HL-60/S4 (cell line): ENCODE measurements at regions not wholly inside any gene's neighbourhood (a gene's known extent, or its start where the extent isn't known, plus 50 kb on each side); places are given as distances from the start of the nearest gene placed in this dataset.

Experiments used
- in situ Hi-C: fragments of 300-500 bp; cut with MboI; formaldehyde crosslinking; loops from 2 replicates; pipeline ENCODE4 v1.14.3; 2022; ENCODE audit warnings: low sequenced_read_pairs

DNA sequence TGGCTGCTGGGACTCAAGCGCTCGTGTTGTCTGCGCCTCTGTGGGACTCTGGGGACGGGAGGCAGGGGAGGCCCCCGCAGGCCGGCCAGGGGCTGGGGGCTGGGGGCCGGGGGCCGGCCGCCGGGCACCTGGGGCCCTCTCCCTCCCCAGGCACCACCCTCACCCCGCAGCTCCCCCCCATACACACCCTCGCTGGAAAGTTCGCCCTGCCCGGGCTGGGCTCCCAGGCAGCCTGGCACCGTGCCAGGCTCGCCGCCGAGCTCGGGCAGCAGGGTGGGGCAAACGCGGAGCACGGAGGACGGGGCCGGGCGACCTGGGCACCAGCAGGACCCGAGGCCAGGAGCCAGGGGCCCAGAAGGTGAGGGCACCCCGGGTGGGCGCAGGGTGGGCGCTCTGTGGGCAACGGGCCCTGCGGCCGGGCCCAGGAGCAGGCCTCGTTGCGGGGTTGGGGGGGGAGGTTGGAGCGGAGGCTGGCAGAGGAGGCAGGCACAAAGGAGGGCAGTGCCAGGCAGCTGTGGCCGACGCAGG, 76.7 kb upstream of the WNT7B start:
- in situ Hi-C loops = no loop called here

- in situ Hi-C loops = no loop called here
Measured at GRCh38 chr22:46054091-46055073, 77.4 kb upstream of the WNT7B start.

GRCh38 chr22:46055181-46055875, 78.4 kb upstream of the WNT7B start:
- in situ Hi-C loops = no loop called here

- in situ Hi-C loops = no loop called here
Measured at GRCh38 chr22:46055911-46056545, 79.1 kb upstream of the WNT7B start.

DNA sequence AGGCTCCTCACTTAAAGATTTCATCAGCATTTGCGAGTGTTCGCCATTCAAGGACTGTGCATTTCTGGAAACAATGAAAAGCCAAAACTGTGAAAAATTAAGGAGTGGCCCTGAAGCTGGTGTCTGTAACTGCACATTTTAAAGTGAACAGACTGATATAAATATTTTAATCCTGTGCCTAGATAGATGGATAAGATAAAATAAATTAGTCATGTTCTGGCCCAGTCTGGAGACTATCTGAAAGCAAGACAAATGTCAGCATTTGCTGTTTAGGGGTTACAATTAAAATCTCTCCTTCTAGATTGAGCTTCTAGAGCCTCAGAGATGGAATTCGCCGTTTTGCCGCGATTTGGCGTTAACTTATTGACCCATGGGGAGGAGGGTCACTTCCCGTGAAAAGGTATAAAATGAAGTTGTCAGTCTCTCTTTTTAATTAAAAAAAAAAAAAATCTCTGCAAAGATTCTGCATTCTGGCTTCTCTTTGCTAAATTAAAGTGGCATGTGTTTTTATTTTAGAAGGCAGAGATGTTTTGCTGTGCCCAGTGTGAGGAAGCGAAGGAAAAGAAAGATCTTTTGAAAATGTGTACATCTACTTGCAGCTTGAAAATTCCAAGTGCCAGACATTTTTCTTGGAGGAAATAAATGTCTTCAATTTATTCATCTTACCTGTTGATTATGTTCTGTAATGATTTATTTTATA, 79.7 kb upstream of the WNT7B start:
- in situ Hi-C loops = no loop called here

- in situ Hi-C loops = no loop called here
Measured at GRCh38 chr22:46057246-46058090, 80.5 kb upstream of the WNT7B start.

DNA sequence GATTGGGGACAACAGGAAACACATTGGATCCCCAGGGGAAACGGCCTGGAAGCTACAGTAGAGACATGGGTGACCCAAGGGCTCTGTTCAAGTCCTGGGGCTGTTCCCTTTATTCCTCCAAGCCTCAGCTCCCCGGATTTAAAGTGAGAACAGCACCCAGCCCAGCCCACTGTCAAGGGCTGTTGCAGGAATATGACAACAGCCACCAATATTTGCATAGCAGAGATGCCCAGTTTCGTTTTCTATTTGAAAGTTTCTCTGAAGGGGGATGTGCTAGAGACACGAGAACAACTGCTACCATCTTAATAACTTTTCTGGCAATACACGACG, 81.1 kb upstream of the WNT7B start:
- in situ Hi-C loops = no loop called here

GRCh38 chr22:46058591-46059519, 81.9 kb upstream of the WNT7B start:
- in situ Hi-C loops = no loop called here

- in situ Hi-C loops = no loop called here
Measured at GRCh38 chr22:46060292-46061123, 83.5 kb upstream of the WNT7B start.

- in situ Hi-C loops = no loop called here
Measured at GRCh38 chr22:46061124-46061500, 84.2 kb upstream of the WNT7B start.

GRCh38 chr22:46061501-46062231, 84.7 kb upstream of the WNT7B start:
- in situ Hi-C loops = no loop called here

- in situ Hi-C loops = no loop called here
Measured at GRCh38 chr22:46062232-46062615, 85.3 kb upstream of the WNT7B start.

GRCh38 chr22:46062971-46063631, 86.1 kb upstream of the WNT7B start:
- in situ Hi-C loops = no loop called here

DNA sequence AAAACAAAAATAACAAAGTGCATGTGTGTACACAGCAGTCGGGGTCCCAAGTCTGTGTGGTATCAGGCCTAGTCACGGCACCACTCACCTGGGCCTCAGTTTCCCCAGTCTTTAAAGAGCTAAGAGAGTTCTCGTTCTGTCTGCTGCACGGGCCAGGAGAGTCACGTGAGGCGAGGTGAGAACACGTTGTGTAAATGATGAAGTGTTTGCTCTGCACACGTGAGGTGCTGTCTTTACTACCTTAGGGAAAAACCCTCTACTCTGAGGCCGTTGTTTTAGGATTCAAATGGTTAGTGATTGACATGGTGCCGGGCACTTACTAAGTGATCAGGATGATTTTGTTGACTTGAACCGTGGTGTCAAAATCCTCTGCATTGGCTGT, 86.5 kb upstream of the PPARA start:
- in situ Hi-C loops = no loop called here

- in situ Hi-C loops = no loop called here
Measured at GRCh38 chr22:46064228-46064965, 85.9 kb upstream of the PPARA start.

GRCh38 chr22:46064966-46065666, 85.2 kb upstream of the PPARA start:
- in situ Hi-C loops = no loop called here
